ENCODE measurements at regions not wholly inside any gene's neighbourhood (a gene's known extent, or its start where the extent isn't known, plus 50 kb on each side); places are given as distances from the start of the nearest gene placed in this dataset.

DNA sequence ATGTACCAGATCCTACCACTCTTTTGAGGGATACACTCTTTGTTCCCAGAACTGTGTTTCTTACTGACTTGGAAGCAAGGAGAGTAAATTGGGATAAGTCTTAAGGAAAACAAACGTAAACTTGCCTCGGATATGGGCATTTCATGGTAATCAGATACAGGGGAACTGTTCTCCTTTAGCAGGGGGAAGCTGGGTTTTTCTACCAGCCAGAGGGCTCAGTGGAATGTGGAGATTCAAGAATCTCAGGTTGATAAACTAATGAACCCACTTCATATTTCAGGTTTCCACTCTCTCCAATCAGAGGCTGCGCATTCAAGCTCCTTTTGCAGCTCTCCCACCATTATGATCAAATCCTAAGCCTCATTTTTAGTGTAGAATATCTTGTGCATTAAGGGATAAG, 676.5 kb upstream of the FSHR start:
- H3K4me3 ChIP-seq, result no peak overlapping the region
- no peak overlapping the region for H3K9ac ChIP-seq (ENCODE audit: insufficient read length)
- no peaks in the 10 kb centered on the region for H3K9me3 ChIP-seq (ENCODE audit: low read depth, low read length)
- no peaks in the 10 kb centered on the region for H3K36me3 ChIP-seq (ENCODE audit: insufficient read depth, low read length)
- TF ChIP-seq FOXP2 (optimal IDR thresholded peaks at IDR 0.05; ENCODE audit: control extremely low read depth, extremely low read length, insufficient read depth) (no peak), EZH2 (IDR thresholded peaks at IDR 0.05) (no peak), POLR2AphosphoS5 (IDR thresholded peaks at IDR 0.05; ENCODE audit: borderline replicate concordance, low read depth, low read length) (no peak)
- no peak overlapping the region for H3K27ac ChIP-seq
- no peak for DNase-seq (ENCODE audit: low read depth, low spot score)

DNA sequence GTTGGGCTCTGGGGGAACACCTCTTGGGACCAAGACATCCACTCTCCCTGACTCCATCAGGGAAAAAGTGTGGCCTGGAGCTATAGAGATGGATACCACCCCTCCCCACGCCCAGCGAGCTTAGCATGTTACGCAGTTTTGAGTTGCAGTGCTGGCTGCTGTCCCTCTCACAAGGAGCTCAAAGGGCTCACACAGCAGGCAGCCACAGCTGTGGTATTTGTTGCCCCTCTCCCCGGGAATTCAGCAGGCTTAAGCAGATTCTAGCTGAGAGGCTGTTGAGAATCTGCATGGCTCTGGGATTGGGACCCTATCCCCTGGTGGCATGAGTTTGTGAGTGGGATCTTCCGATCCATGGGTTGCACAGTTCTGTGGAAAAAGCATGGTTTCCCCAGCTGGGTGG, 673.1 kb upstream of the FSHR start:
- TF ChIP-seq FOXP2 (optimal IDR thresholded peaks at IDR 0.05; ENCODE audit: control extremely low read depth, extremely low read length, insufficient read depth), result no peak
- TF ChIP-seq POLR2AphosphoS5 (IDR thresholded peaks at IDR 0.05; ENCODE audit: borderline replicate concordance, low read depth, low read length), result no peak
- no peak for TF ChIP-seq EZH2 (IDR thresholded peaks at IDR 0.05)
- no peak for DNase-seq (ENCODE audit: low read depth, low spot score)
- no peak overlapping the region for H3K9ac ChIP-seq (ENCODE audit: insufficient read length)
- no peaks in the 10 kb centered on the region for H3K36me3 ChIP-seq (ENCODE audit: insufficient read depth, low read length)
- no peak overlapping the region for H3K4me3 ChIP-seq
- no peak overlapping the region for H3K27ac ChIP-seq
- no peaks in the 10 kb centered on the region for H3K9me3 ChIP-seq (ENCODE audit: low read depth, low read length)

DNA sequence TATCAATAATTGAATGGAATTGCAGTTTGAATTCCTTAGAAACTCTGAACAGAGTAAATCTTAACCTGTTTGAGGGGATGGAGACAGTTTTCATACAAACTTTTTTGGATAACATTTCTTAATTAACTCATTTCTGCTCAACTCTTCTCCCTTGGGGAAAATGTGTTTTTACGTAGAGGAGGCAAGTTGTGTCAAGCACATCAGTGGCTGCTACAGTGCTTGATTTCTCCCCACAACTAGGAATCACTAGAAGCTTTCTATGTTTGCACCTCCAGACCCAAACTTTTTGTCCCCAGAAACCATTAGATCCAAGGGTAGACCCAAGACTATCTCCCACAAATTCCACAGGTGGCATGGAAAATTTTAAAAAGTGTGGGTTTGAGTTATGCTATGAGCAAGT, 658.9 kb upstream of the FSHR start:
- Histone ChIP-seq H3K9me3 (ENCODE audit: low read depth, low read length) (no peaks in the 10 kb centered on the region), H3K36me3 (ENCODE audit: insufficient read depth, low read length) (no peaks in the 10 kb centered on the region), H3K27ac (no peak overlapping the region), H3K9ac (ENCODE audit: insufficient read length) (no peak overlapping the region), H3K4me3 (no peak overlapping the region)
- no peak for DNase-seq (ENCODE audit: low read depth, low spot score)
- TF ChIP-seq FOXP2 (optimal IDR thresholded peaks at IDR 0.05; ENCODE audit: control extremely low read depth, extremely low read length, insufficient read depth) (no peak), EZH2 (IDR thresholded peaks at IDR 0.05) (no peak), POLR2AphosphoS5 (IDR thresholded peaks at IDR 0.05; ENCODE audit: borderline replicate concordance, low read depth, low read length) (no peak)

DNA sequence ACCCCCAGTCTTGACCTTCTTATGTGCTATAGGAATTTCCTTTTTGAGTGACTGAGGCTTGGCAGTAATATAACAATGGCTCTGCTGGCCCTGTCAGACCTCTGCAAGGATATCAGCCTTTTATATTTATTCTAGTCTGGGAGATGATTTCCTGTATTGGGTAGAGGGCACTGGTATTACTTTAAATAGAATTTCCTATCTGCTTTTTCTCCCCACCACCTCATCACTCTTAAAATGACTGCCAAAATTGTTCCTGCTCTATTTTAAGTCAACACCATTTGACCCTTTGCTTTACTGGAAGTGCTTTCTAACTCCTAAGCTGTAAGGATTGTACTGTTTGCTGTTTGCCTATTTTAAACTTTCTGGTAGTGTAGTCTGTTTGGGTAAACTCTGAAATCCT, 658.4 kb upstream of the FSHR start:
- H3K9ac ChIP-seq (ENCODE audit: insufficient read length), result no peak overlapping the region
- H3K36me3 ChIP-seq (ENCODE audit: insufficient read depth, low read length), result no peaks in the 10 kb centered on the region
- no peak overlapping the region for H3K27ac ChIP-seq
- H3K4me3 ChIP-seq, result no peak overlapping the region
- no peak for DNase-seq (ENCODE audit: low read depth, low spot score)
- no peak for TF ChIP-seq EZH2 (IDR thresholded peaks at IDR 0.05)
- no peak for TF ChIP-seq FOXP2 (optimal IDR thresholded peaks at IDR 0.05; ENCODE audit: control extremely low read depth, extremely low read length, insufficient read depth)
- no peak for TF ChIP-seq POLR2AphosphoS5 (IDR thresholded peaks at IDR 0.05; ENCODE audit: borderline replicate concordance, low read depth, low read length)
- no peaks in the 10 kb centered on the region for H3K9me3 ChIP-seq (ENCODE audit: low read depth, low read length)

DNA sequence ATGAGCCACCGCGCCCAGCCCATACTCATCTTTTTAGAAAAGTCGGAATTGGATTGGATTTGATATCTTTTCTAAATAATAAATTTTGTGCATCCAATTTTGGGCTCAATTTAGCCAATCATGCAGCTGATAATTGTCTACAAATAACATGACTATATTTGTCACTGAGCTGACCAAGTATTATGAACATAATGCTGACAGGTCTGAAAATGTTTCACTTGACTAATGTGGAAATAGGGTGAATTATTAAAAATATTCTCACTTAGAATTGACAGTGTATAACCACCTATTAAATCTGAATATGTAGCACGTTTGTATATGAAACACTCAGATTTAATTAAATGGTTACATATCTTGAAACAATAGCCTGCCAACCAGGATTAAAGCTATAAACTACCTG, 657.2 kb upstream of the FSHR start:
- no peak for DNase-seq (ENCODE audit: low read depth, low spot score)
- Histone ChIP-seq H3K36me3 (ENCODE audit: insufficient read depth, low read length) (no peaks in the 10 kb centered on the region), H3K4me3 (no peak overlapping the region), H3K9me3 (ENCODE audit: low read depth, low read length) (no peaks in the 10 kb centered on the region), H3K9ac (ENCODE audit: insufficient read length) (no peak overlapping the region), H3K27ac (no peak overlapping the region)
- TF ChIP-seq EZH2 (IDR thresholded peaks at IDR 0.05) (no peak), POLR2AphosphoS5 (IDR thresholded peaks at IDR 0.05; ENCODE audit: borderline replicate concordance, low read depth, low read length) (no peak), FOXP2 (optimal IDR thresholded peaks at IDR 0.05; ENCODE audit: control extremely low read depth, extremely low read length, insufficient read depth) (no peak)

DNA sequence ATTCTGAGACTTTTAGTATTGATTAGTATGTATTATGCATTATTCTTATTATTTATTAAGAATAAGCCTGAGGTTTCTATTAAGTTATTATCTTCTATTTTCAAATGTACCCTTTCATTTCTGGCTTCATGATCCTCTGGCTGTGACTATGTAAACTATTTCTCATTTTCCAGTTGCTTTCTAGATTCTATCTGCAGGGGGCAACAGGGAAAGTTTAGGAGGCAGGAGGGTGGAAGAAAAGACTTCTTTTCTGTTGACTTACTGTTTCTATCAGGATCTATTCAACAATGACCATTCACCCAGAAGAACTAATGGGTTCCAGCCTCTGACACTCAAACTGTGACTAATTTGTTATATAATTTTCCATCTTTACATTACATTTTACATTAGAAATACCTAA, 653.4 kb upstream of the FSHR start:
- no peak for DNase-seq (ENCODE audit: low read depth, low spot score)
- no peaks in the 10 kb centered on the region for H3K9me3 ChIP-seq (ENCODE audit: low read depth, low read length)
- TF ChIP-seq FOXP2 (optimal IDR thresholded peaks at IDR 0.05; ENCODE audit: control extremely low read depth, extremely low read length, insufficient read depth) (no peak), POLR2AphosphoS5 (IDR thresholded peaks at IDR 0.05; ENCODE audit: borderline replicate concordance, low read depth, low read length) (no peak), EZH2 (IDR thresholded peaks at IDR 0.05) (no peak)

DNA sequence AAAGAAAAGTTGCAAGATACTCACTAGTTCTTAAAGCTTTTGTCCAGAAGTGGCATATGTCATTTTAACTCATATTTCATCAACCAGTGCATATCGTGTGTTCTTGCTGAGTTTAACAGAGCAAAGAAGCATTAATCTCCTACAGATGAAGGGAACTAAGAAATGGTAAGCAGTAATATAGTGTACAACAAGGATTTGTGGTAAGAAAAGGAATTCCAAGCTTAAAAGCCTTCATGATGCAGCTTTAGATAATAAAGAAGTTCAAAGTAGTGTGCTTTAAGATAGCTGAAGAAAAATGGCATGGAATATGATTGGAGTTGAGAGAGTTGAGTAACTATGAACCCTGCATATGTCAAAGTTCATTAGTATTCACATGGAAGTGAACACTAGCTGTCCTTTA, 649.8 kb upstream of the FSHR start:
- TF ChIP-seq POLR2AphosphoS5 (IDR thresholded peaks at IDR 0.05; ENCODE audit: borderline replicate concordance, low read depth, low read length) (no peak), FOXP2 (optimal IDR thresholded peaks at IDR 0.05; ENCODE audit: control extremely low read depth, extremely low read length, insufficient read depth) (no peak), EZH2 (IDR thresholded peaks at IDR 0.05) (no peak)
- DNase-seq (ENCODE audit: low read depth, low spot score), result no peak
- Histone ChIP-seq H3K36me3 (ENCODE audit: insufficient read depth, low read length) (no peaks in the 10 kb centered on the region), H3K9me3 (ENCODE audit: low read depth, low read length) (no peaks in the 10 kb centered on the region), H3K9ac (ENCODE audit: insufficient read length) (no peak overlapping the region), H3K4me3 (no peak overlapping the region), H3K27ac (no peak overlapping the region)

More for the DNA sequence above, 653.4 kb upstream of the FSHR start:
- H3K4me3 ChIP-seq, result no peak overlapping the region
- H3K36me3 ChIP-seq (ENCODE audit: insufficient read depth, low read length), result no peaks in the 10 kb centered on the region
- no peak overlapping the region for H3K9ac ChIP-seq (ENCODE audit: insufficient read length)
- no peak overlapping the region for H3K27ac ChIP-seq

DNA sequence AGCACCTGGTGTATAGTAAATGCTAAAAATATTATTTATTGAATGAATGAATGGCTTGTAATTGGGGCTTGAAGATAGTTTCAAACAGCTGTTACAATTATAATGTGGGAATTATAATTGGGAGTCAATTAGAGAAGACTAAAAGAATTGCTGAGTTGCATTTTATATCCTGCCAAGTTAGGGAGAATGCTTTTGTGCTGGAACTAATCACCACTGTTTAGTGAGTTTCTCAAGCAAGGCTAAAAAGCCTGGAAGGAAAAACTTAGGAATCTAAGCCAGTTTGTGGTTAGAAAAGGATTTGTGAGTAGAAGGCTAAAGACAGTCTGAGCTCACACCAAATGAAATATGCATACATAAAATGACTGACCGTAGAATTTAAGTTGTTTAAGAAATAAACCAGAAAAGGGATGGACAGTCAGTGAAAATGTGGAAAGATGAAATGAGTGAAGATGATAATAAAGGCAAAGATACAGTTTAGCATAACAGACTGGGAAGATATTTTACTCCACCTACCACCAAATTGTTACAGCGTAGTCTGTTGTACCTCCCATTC, 647.7 kb upstream of the FSHR start:
- peak overlapping the region; percentile 30 for H3K4me3 ChIP-seq
- H3K27ac ChIP-seq, result peak overlapping the region; percentile 80
- H3K36me3 ChIP-seq (ENCODE audit: insufficient read depth, low read length), result no peaks in the 10 kb centered on the region
- peak; percentile 81 for DNase-seq (ENCODE audit: low read depth, low spot score)
- TF ChIP-seq POLR2AphosphoS5 (IDR thresholded peaks at IDR 0.05; ENCODE audit: borderline replicate concordance, low read depth, low read length) (peak; percentile 50; the same call in 1 of the 2 replicates), FOXP2 (optimal IDR thresholded peaks at IDR 0.05; ENCODE audit: control extremely low read depth, extremely low read length, insufficient read depth) (no peak)
- H3K9me3 ChIP-seq (ENCODE audit: low read depth, low read length), result no peaks in the 10 kb centered on the region
- no peak overlapping the region for H3K9ac ChIP-seq (ENCODE audit: insufficient read length)

DNA sequence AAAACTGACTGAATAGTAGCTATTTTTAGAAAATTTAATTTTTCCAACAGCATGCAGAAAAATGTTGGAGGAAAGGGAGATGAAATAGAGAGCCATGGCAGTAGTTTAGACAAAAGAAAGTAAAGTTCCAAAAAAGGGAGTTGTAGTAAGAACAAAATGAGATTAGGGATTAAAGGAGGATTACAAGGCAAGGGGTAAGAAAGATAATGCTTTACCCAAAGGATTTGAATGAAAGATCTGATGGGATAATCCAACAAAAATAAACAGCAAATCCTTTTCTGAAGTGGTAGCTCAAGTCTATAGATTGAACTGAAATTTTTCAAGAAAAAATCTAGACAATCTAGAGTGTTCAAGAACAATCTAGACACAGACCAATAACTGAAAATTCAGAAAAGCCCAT, 644.3 kb upstream of the FSHR start:
- Histone ChIP-seq H3K4me3 (no peak overlapping the region), H3K9ac (ENCODE audit: insufficient read length) (no peak overlapping the region), H3K9me3 (ENCODE audit: low read depth, low read length) (no peaks in the 10 kb centered on the region), H3K36me3 (ENCODE audit: insufficient read depth, low read length) (no peaks in the 10 kb centered on the region), H3K27ac (no peak overlapping the region)
- no peak for DNase-seq (ENCODE audit: low read depth, low spot score)
- no peak for TF ChIP-seq EZH2 (IDR thresholded peaks at IDR 0.05)
- TF ChIP-seq FOXP2 (optimal IDR thresholded peaks at IDR 0.05; ENCODE audit: control extremely low read depth, extremely low read length, insufficient read depth), result no peak
- TF ChIP-seq POLR2AphosphoS5 (IDR thresholded peaks at IDR 0.05; ENCODE audit: borderline replicate concordance, low read depth, low read length), result no peak

Data from SK-N-MC (cell line).